H1 (cell line): ENCODE measurements at regions not wholly inside any gene's neighbourhood (a gene's known extent, or its start where the extent isn't known, plus 50 kb on each side); places are given as distances from the start of the nearest gene placed in this dataset.

Experiments used
- CTCF ChIA-PET: fragments of 300-600 bp; sonication (Branson Sonifier 250); formaldehyde crosslinking; loops from one replicate; lab custom pipeline; 2021; ENCODE audit not compliant: partially characterized antibody; lab: Charles Lee
- POLR2A ChIA-PET: fragments of 300-600 bp; sonication (Branson Sonifier 250); formaldehyde crosslinking; loops from one replicate; lab custom pipeline; 2021; ENCODE audit warnings: inconsistent platforms; ENCODE audit not compliant: partially characterized antibody; lab: Charles Lee
- DNase-seq, 2 experiments: peaks; one replicate each; pipeline versions ENCODE4 v3.0.0 to v3.0.0-alpha.2; 2010 to 2022; ENCODE audit warnings: low spot score in 2 of 2, low read depth in 1 of 2, mixed read lengths in 1 of 2
- FAIRE-seq: peaks from 2 replicates; lab custom pipeline; 2011; peaks lifted over from hg19 to GRCh38; lab: Jason Lieb, UNC
- H2AFZ ChIP-seq: 2 replicates; pipeline ENCODE4 v1.8.1; 2012; ENCODE audit warnings: low read length, inconsistent platforms
- H2AK5ac ChIP-seq: 2 replicates; pipeline ENCODE4 v1.6.1; 2013; ENCODE audit warnings: low read depth, low read length
- H2BK120ac ChIP-seq: replicated peaks from 2 replicates; pipeline ENCODE3; 2013; ENCODE audit warnings: low read depth, low read length, inconsistent platforms
- H2BK12ac ChIP-seq: 2 replicates; pipeline ENCODE4 v1.6.1; 2013; ENCODE audit warnings: low read depth, low read length
- H2BK15ac ChIP-seq: 2 replicates; pipeline ENCODE4 v1.6.1; 2013; ENCODE audit warnings: low read length
- H2BK20ac ChIP-seq: 2 replicates; pipeline ENCODE4 v1.6.1; 2013; ENCODE audit warnings: low read length
- H2BK5ac ChIP-seq: 2 replicates; pipeline ENCODE4 v1.6.1; 2013; ENCODE audit warnings: low read depth, low read length
- H3K14ac ChIP-seq: 2 replicates; pipeline ENCODE4 v1.6.1; 2013; ENCODE audit warnings: inconsistent platforms; ENCODE audit not compliant: insufficient read length
- H3K18ac ChIP-seq: 2 replicates; pipeline ENCODE4 v1.6.1; 2013; ENCODE audit warnings: low read length; ENCODE audit errors: extremely low read depth
- H3K23ac ChIP-seq: 2 replicates; pipeline ENCODE4 v1.6.1; 2013; ENCODE audit warnings: inconsistent platforms; ENCODE audit not compliant: insufficient read length
- H3K23me2 ChIP-seq: 2 replicates; pipeline ENCODE4 v1.6.1; 2013; ENCODE audit warnings: low read depth, low read length
- H3K27ac ChIP-seq: 2 replicates; pipeline ENCODE4 v1.6.1; 2011; ENCODE audit warnings: low read depth, low read length, inconsistent platforms
- H3K27me3 ChIP-seq, 4 experiments: replicated peaks in 1 of 4; 1 replicate in 1 of 4; 2 replicates in 3 of 4; pipeline versions ENCODE4 v1.6.1 to v1.8.1; 2011 to 2013; ENCODE audit warnings: low read length in 3 of 4, mild to moderate bottlenecking in 3 of 4, inconsistent platforms in 2 of 4, mixed read lengths in 2 of 4, moderate library complexity in 1 of 4; ENCODE audit not compliant: control insufficient read depth in 3 of 4, insufficient read depth in 3 of 4; ENCODE audit errors: extremely low read depth in 1 of 4
- H3K36me3 ChIP-seq, 4 experiments: 2 replicates each; pipeline versions ENCODE4 v1.6.1 to v1.8.1; 2011 to 2013; ENCODE audit warnings: mild to moderate bottlenecking in 4 of 4, low read length in 3 of 4, moderate library complexity in 2 of 4, control low read depth in 1 of 4, inconsistent platforms in 1 of 4; ENCODE audit not compliant: insufficient read depth in 4 of 4, control insufficient read depth in 2 of 4
- H3K4ac ChIP-seq: replicated peaks from 2 replicates; pipeline ENCODE3; 2013; ENCODE audit warnings: low read length, low read depth, mixed read lengths, inconsistent platforms; ENCODE audit not compliant: insufficient read length
- H3K4me1 ChIP-seq, 4 experiments: replicated peaks in 1 of 4; 1 replicate in 1 of 4; 2 replicates in 3 of 4; pipeline versions ENCODE4 v1.6.1 to v1.8.1; 2011 to 2013; ENCODE audit warnings: low read length in 3 of 4, inconsistent platforms in 2 of 4, mixed read lengths in 1 of 4; ENCODE audit not compliant: insufficient read depth in 4 of 4, control insufficient read depth in 3 of 4
- H3K4me2 ChIP-seq, 2 experiments: 2 replicates each; pipeline versions ENCODE4 v1.6.1 to v1.8.1; 2011 to 2013; ENCODE audit warnings: low read depth in 2 of 2, low read length in 2 of 2, control low read depth in 1 of 2, inconsistent platforms in 1 of 2, mild to moderate bottlenecking in 1 of 2; ENCODE audit not compliant: insufficient read depth in 1 of 2
- H3K4me3 ChIP-seq, 4 experiments: fragments of 200-600, 300-600 bp in 1 of 4; sonication (generic), shearing (Covaris generic), sonication (Bioruptor Twin) in 1 of 4; 2 replicates each; pipeline versions ENCODE4 v1.5.1 to v1.8.1; 2011 to 2016; ENCODE audit warnings: low read length in 4 of 4, low read depth in 3 of 4, control low read depth in 2 of 4, inconsistent platforms in 2 of 4, mild to moderate bottlenecking in 2 of 4, mixed read lengths in 1 of 4, moderate library complexity in 1 of 4; ENCODE audit not compliant: insufficient read depth in 2 of 4; ENCODE audit errors: extremely low read depth in 1 of 4
- H3K56ac ChIP-seq: replicated peaks from 2 replicates; pipeline ENCODE3; 2013; ENCODE audit warnings: low read depth, mild to moderate bottlenecking, mixed read lengths, low read length, inconsistent platforms; ENCODE audit not compliant: insufficient read length
- H3K79me1 ChIP-seq: 2 replicates; pipeline ENCODE4 v1.6.1; 2013; ENCODE audit warnings: low read depth, low read length, control low read depth
- H3K79me2 ChIP-seq, 2 experiments: 2 replicates each; pipeline versions ENCODE4 v1.6.1 to v1.8.1; 2012 to 2013; ENCODE audit warnings: low read length in 2 of 2, mild to moderate bottlenecking in 2 of 2, inconsistent platforms in 1 of 2; ENCODE audit not compliant: insufficient read depth in 2 of 2, control insufficient read depth in 1 of 2
- H3K9ac ChIP-seq, 4 experiments: replicated peaks in 1 of 4; 1 replicate in 1 of 4; 2 replicates in 3 of 4; pipeline versions ENCODE4 v1.6.1 to v1.8.1; 2011 to 2013; ENCODE audit warnings: low read depth in 3 of 4, low read length in 3 of 4, control low read depth in 2 of 4, mild to moderate bottlenecking in 2 of 4, moderate library complexity in 2 of 4, inconsistent platforms in 1 of 4; ENCODE audit errors: extremely low read depth in 1 of 4
- H3K9me3 ChIP-seq, 2 experiments: 2 replicates each; pipeline versions ENCODE4 v1.6.1 to v1.8.1; 2012 to 2013; ENCODE audit warnings: mild to moderate bottlenecking in 2 of 2, moderate library complexity in 2 of 2, control low read depth in 1 of 2, inconsistent platforms in 1 of 2, low read depth in 1 of 2, low read length in 1 of 2, mixed read lengths in 1 of 2; ENCODE audit not compliant: insufficient read depth in 2 of 2
- H4K20me1 ChIP-seq, 2 experiments: replicated peaks in 1 of 2; 2 replicates each; pipeline versions ENCODE3 to v1.8.1; 2011 to 2013; ENCODE audit warnings: inconsistent platforms in 2 of 2, low read length in 2 of 2, mild to moderate bottlenecking in 1 of 2; ENCODE audit not compliant: insufficient read depth in 2 of 2, control insufficient read depth in 1 of 2
- H4K5ac ChIP-seq: 2 replicates; pipeline ENCODE4 v1.6.1; 2013; ENCODE audit warnings: low read length, low read depth, mixed read lengths, inconsistent platforms; ENCODE audit not compliant: insufficient read length
- H4K8ac ChIP-seq: 2 replicates; pipeline ENCODE4 v1.8.0; 2013; ENCODE audit warnings: mild to moderate bottlenecking, moderate library complexity, low read length, inconsistent platforms; ENCODE audit not compliant: insufficient read depth; ENCODE audit errors: extremely low read depth
- H4K91ac ChIP-seq: replicated peaks from 2 replicates; pipeline ENCODE3; 2013; ENCODE audit warnings: low read length, mixed read lengths, inconsistent platforms; ENCODE audit not compliant: insufficient read length
- ASH2L ChIP-seq: fragments of 200-600, 300-600 bp; sonication (generic); IDR thresholded peaks from one replicate; pipeline ENCODE4 v1.7.1; 2017; ENCODE audit warnings: low read length
- BCL11A ChIP-seq, 2 experiments: IDR thresholded peaks; one replicate each; pipeline ENCODE4 v1.6.1; 2011; ENCODE audit warnings: low read depth in 2 of 2, low read length in 2 of 2, mild to moderate bottlenecking in 2 of 2
- CREB1 ChIP-seq: IDR thresholded peaks from 2 replicates; pipeline ENCODE4 v1.6.1; 2012; ENCODE audit warnings: inconsistent platforms
- EZH2 ChIP-seq: fragments of 200-600 bp; sonication (generic); IDR thresholded peaks from 2 replicates; pipeline ENCODE4 v1.7.1; 2012; ENCODE audit warnings: low read depth, mild to moderate bottlenecking, moderate library complexity, low read length, inconsistent platforms; ENCODE audit not compliant: severe bottlenecking
- JUN ChIP-seq: IDR thresholded peaks from 2 replicates; pipeline ENCODE4 v1.6.1; 2011; ENCODE audit warnings: low read depth, mild to moderate bottlenecking, improper control_type of control experiment, low read length
- JUND ChIP-seq: IDR thresholded peaks from 2 replicates; pipeline ENCODE4 v1.6.1; 2011; ENCODE audit warnings: mild to moderate bottlenecking, improper control_type of control experiment, low read length
- KDM5A ChIP-seq: fragments of 200-600 bp; IDR thresholded peaks from 2 replicates; pipeline ENCODE4 v1.7.1; 2012; ENCODE audit warnings: mild to moderate bottlenecking, low read length, inconsistent platforms, mixed read lengths
- RAD21 ChIP-seq, 2 experiments: IDR thresholded peaks in 1 of 2; conservative IDR thresholded peaks in 1 of 2; 2 replicates each; pipeline ENCODE4 v1.6.1; 2011; ENCODE audit warnings: low read depth in 2 of 2, low read length in 2 of 2, improper control_type of control experiment in 1 of 2, inconsistent platforms in 1 of 2, mild to moderate bottlenecking in 1 of 2, moderate library complexity in 1 of 2
- RBBP5 ChIP-seq: IDR thresholded peaks from 2 replicates; pipeline ENCODE4 v1.7.1; 2012; ENCODE audit warnings: low read depth, mild to moderate bottlenecking, inconsistent platforms, low read length, moderate library complexity, borderline replicate concordance
- RNF2 ChIP-seq: fragments of 200-900, 300-1000 bp; sonication (generic); IDR thresholded peaks from 2 replicates; pipeline ENCODE4 v1.7.1; 2016; ENCODE audit warnings: borderline replicate concordance, low read depth, mild to moderate bottlenecking, antibody characterized with exemption, low read length; ENCODE audit not compliant: poor library complexity, severe bottlenecking; ENCODE audit errors: missing control alignments
- SIRT6 ChIP-seq: IDR thresholded peaks from one replicate; pipeline ENCODE4 v1.7.1; 2012; ENCODE audit warnings: low read length, inconsistent platforms
- TBP ChIP-seq: IDR thresholded peaks from 2 replicates; pipeline ENCODE4 v1.6.1; 2011; ENCODE audit warnings: low read depth, low read length, improper control_type of control experiment
- YY1 ChIP-seq: IDR thresholded peaks from 2 replicates; pipeline ENCODE4 v1.6.1; 2011; ENCODE audit warnings: low read depth, mild to moderate bottlenecking, low read length
- ZNF274 ChIP-seq: IDR thresholded peaks from 2 replicates; pipeline ENCODE4 v1.7.0; 2012; ENCODE audit warnings: low read length, borderline replicate concordance; ENCODE audit errors: extremely low read depth
- WGBS, 2 experiments: shearing (Covaris generic) in 1 of 2; methylation state at CpG; one replicate each; pipeline versions ENCODE4 v1.1.6 to v1.1.7; 2013 to 2015; ENCODE audit warnings: low lambda C conversion rate in 2 of 2, mixed read lengths in 2 of 2, inconsistent platforms in 1 of 2, low coverage in 1 of 2, missing lambda C conversion rate in 1 of 2; ENCODE audit not compliant: insufficient replicate concordance in 2 of 2, insufficient coverage in 1 of 2, insufficient read length in 1 of 2; ENCODE audit errors: extremely low coverage in 1 of 2, missing lambda C conversion rate in 1 of 2; 5-methylcytosine and 5-hydroxymethylcytosine counted together
- TF ChIP-seq, protein P1 (sequence below): IDR thresholded peaks from 2 replicates; pipeline ENCODE4 v1.6.1; 2012; ENCODE audit warnings: inconsistent platforms

DNA sequence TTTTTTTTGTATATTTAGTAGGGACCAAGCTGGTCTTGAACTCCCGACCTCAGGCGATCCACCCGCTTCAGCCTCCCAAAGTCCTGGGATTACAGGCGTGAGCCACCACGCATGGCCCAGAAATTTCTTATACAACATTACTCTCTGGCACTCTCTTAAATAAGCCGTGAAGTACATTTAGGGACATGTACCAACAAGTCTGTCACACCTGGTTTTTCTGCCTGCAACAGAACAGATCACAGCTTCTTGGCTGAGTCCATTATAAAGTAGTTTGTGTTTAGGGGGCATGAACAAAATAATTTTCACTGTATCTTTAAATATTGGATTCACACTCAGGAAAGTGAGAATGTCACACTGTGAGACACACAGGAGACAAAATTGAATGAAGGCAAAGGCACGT, 1567.3 kb downstream of the SLITRK5 start:
- no peak overlapping the region for H3K27ac ChIP-seq
- no peak overlapping the region for H3K14ac ChIP-seq
- no peak overlapping the region for H2AFZ ChIP-seq
- no peaks in the 10 kb centered on the region for H3K79me2 ChIP-seq
- no peak overlapping the region for H3K18ac ChIP-seq
- H3K4me2 ChIP-seq: no peak overlapping the region
- DNase-seq (no peak), FAIRE-seq (no peak)
- no peak overlapping the region for H2BK20ac ChIP-seq
- POLR2A ChIA-PET: no interaction called here
- H3K4me3 ChIP-seq: no peak overlapping the region
- H3K79me1 ChIP-seq: no peaks in the 10 kb centered on the region
- no peaks in the 10 kb centered on the region for H3K23me2 ChIP-seq
- H4K20me1 ChIP-seq: no peaks in the 10 kb centered on the region
- no peak overlapping the region for H2BK15ac ChIP-seq
- no peak overlapping the region for H3K56ac ChIP-seq
- no peak overlapping the region for H3K23ac ChIP-seq
- no peak overlapping the region for H2BK120ac ChIP-seq
- 87% methylated on average over 7 of the region's 7 CpGs; no CpG with 5 or more reads in 1 of the 2 experiments for WGBS, 2 experiments
- no peak overlapping the region for H2AK5ac ChIP-seq
- no peak overlapping the region for H4K5ac ChIP-seq
- H3K4me1 ChIP-seq: no peaks in the 10 kb centered on the region
- H2BK12ac ChIP-seq: no peak overlapping the region
- H4K8ac ChIP-seq: no peak overlapping the region
- H3K9ac ChIP-seq: no peak overlapping the region
- H3K4ac ChIP-seq: no peak overlapping the region
- H3K36me3 ChIP-seq: no peaks in the 10 kb centered on the region
- CTCF ChIA-PET: interaction anchor here (0.7 kb wide), 1 partner anchor 267 kb away, joined by 4 read pairs; no protein-coding TSS in a partner anchor
- no peaks in the 10 kb centered on the region for H3K9me3 ChIP-seq
- H3K27me3 ChIP-seq: no peaks in the 10 kb centered on the region
- H4K91ac ChIP-seq: no peak overlapping the region
- H2BK5ac ChIP-seq: no peak overlapping the region
- TF ChIP-seq TBP (no peak), JUND (no peak), ZNF274 (no peak), SIRT6 (no peak), RAD21 (IDR thresholded peaks at IDR 0.05 in 1 of 2, conservative IDR thresholded peaks at IDR 0.05 in 1 of 2; ENCODE audit: low read depth in 2 of 2, low read length in 2 of 2) (no peak), CREB1 (no peak), EZH2 (no peak), KDM5A (no peak), JUN (no peak), YY1 (no peak), ASH2L (no peak), RNF2 (no peak), RBBP5 (no peak), BCL11A (IDR thresholded peaks at IDR 0.05; ENCODE audit: low read depth in 2 of 2, low read length in 2 of 2) (no peak)
- TF ChIP-seq, protein P1, sequence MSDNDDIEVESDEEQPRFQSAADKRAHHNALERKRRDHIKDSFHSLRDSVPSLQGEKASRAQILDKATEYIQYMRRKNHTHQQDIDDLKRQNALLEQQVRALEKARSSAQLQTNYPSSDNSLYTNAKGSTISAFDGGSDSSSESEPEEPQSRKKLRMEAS: no peak
